Heart left ventricle (tissue), 16 donors: ENCODE measurements at regions not wholly inside any gene's neighbourhood (a gene's known extent, or its start where the extent isn't known, plus 50 kb on each side); places are given as distances from the start of the nearest gene placed in this dataset.

ENCODE experiments used
- ATAC-seq, 4 donors: fragments of 200-7000 bp; cut with Tn5 transposase; one replicate each; pipeline ENCODE4 v1.9.1; 2020 to 2022; ENCODE audit warnings: moderate library complexity in 4 of 4, mild to moderate bottlenecking in 3 of 4, moderate number of reproducible peaks in 1 of 4
- DNase-seq, 5 donors: peaks; one replicate each; pipeline ENCODE4 v3.0.0-alpha.2; 2020
- H3K27ac ChIP-seq, 12 donors: fragments of 200-600 bp; sonication (generic) in 4 of 12; one replicate each; pipeline versions ENCODE4 v1.5.0 to v1.8.0; 2016 to 2022; ENCODE audit warnings: mild to moderate bottlenecking in 2 of 12
- H3K27me3 ChIP-seq, 9 donors: fragments of 200-600 bp; sonication (generic) in 2 of 9; one replicate each; pipeline versions ENCODE4 v1.5.1 to v1.8.0; 2016 to 2022; ENCODE audit warnings: mild to moderate bottlenecking in 3 of 9
- H3K36me3 ChIP-seq, 9 donors: fragments of 200-600 bp; sonication (generic) in 2 of 9; one replicate each; pipeline versions ENCODE4 v1.5.0 to v1.8.0; 2018 to 2022; ENCODE audit warnings: mild to moderate bottlenecking in 2 of 9
- H3K4me1 ChIP-seq, 12 donors: fragments of 200-600 bp; sonication (generic) in 4 of 12; one replicate each; pipeline versions ENCODE4 v1.5.0 to v1.8.0; 2016 to 2022; ENCODE audit warnings: mild to moderate bottlenecking in 3 of 12
- H3K4me3 ChIP-seq, 12 donors: fragments of 200-600 bp; sonication (generic) in 4 of 12; one replicate each; pipeline versions ENCODE4 v1.5.0 to v1.8.0; 2017 to 2022; ENCODE audit warnings: mild to moderate bottlenecking in 9 of 12, moderate library complexity in 4 of 12
- H3K9me3 ChIP-seq, 12 donors: fragments of 200-600 bp; sonication (generic) in 4 of 12; one replicate each; pipeline versions ENCODE4 v1.5.0 to v1.8.0; 2016 to 2022; ENCODE audit warnings: mild to moderate bottlenecking in 1 of 12
- POLR2A ChIP-seq, 2 donors: fragments of 450-650 bp; IDR thresholded peaks; one replicate each; pipeline ENCODE4 v1.6.1; 2017; ENCODE audit warnings: antibody characterized with exemption in 2 of 2, mild to moderate bottlenecking in 2 of 2, moderate library complexity in 2 of 2
- WGBS, 4 donors: extraction: QIAGEN DNeasy Blood & Tissue Kit in 2 of 4; methylation state at CpG; one replicate each; pipeline versions ENCODE4 v1.1.5 to v1.1.7; 2013 to 2018; 5-methylcytosine and 5-hydroxymethylcytosine counted together
- intact Hi-C, 10 donors: fragments of 100-400 bp; cut with DNase I; formaldehyde crosslinking; loops; one replicate each; pipeline versions ENCODE4 v1.11.1 to v1.14.2; 2022
- TF ChIP-seq, protein P1 (sequence below), 12 donors: fragments of 200-600 bp; sonication (generic) in 4 of 12; IDR thresholded peaks; one replicate each; pipeline versions ENCODE4 v1.5.0 to v1.8.0; 2018 to 2022; ENCODE audit warnings: antibody characterized with exemption in 12 of 12, mild to moderate bottlenecking in 5 of 12
- donor health status: ischemic (EF 13 %, LVEDD 7.1; RV severe dilation, severe dysfunction).
- donor health status: healthy with polysubstance abuse.
- donor health status: DM: no; HTN: yes; CAD: no.
- donor health status: DM: no; HTN: no; CAD: no.
- donor health status: ischemic (EF 25% LVEDD 6.9; RV normal size, moderate dysfunction).
- donor health status: ischemic (EF 25% LVEDD 5.7; RV mildly dilated, moderate dysfunction).
- donor health status: healthy.
- donor health status: DM: yes; HTN: yes; CAD: no.
- donor health status: ischemic (EF 35%, LVEDD 5.7; RV mildly dilated, moderate dysfunction).
- donor health status: nonischemic (EF 11% LVEDD 7.7; RV severe dilation, severe dysfunction).
- donor health status: DM: yes; HTN: yes; CAD: no.
- donor health status: PGD.
- donor health status: ischemic (EF 29% LVEDD 5.4; RV normal size, mild dysfunction).
- donor health status: nonischemic (EF 23%, LVEDD 6.1; RV moderate dilation, normal function).

DNA sequence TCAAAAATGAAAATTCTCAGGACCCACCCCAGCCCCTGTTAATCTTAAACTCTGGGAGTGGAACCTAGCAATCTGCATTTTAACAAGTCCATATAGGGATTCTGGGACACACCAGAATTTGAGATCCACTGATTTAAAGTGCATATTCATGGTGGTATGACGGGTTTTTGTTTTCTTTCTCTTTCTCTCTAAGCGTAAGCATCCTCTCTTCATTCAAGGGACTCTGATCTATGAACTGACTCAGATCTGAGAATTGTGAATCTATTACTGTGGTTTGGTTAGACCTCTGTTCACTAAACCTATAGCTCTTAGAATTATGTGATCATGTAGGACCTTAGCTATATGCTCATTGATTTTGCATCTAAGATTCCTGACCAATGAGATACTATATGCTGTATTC is 565.2 kb downstream of the CCDC171 start:
- 88 to 89% (median 88%) methylated on average over 2 of the region's 2 CpGs for WGBS, 4 donors
- H3K4me1 ChIP-seq: no peaks in the 10 kb centered on the region
- H3K27ac ChIP-seq: no peak overlapping the region
- TF ChIP-seq POLR2A (IDR thresholded peaks at IDR 0.05): no peak
- TF ChIP-seq, protein P1, sequence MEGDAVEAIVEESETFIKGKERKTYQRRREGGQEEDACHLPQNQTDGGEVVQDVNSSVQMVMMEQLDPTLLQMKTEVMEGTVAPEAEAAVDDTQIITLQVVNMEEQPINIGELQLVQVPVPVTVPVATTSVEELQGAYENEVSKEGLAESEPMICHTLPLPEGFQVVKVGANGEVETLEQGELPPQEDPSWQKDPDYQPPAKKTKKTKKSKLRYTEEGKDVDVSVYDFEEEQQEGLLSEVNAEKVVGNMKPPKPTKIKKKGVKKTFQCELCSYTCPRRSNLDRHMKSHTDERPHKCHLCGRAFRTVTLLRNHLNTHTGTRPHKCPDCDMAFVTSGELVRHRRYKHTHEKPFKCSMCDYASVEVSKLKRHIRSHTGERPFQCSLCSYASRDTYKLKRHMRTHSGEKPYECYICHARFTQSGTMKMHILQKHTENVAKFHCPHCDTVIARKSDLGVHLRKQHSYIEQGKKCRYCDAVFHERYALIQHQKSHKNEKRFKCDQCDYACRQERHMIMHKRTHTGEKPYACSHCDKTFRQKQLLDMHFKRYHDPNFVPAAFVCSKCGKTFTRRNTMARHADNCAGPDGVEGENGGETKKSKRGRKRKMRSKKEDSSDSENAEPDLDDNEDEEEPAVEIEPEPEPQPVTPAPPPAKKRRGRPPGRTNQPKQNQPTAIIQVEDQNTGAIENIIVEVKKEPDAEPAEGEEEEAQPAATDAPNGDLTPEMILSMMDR (IDR thresholded peaks at IDR 0.05): no peak
- no peaks in the 10 kb centered on the region for H3K9me3 ChIP-seq
- no peaks in the 10 kb centered on the region for H3K27me3 ChIP-seq
- H3K4me3 ChIP-seq: no peak overlapping the region
- intact Hi-C loops: no loop called here
- no peaks in the 10 kb centered on the region for H3K36me3 ChIP-seq
- no peak for ATAC-seq
- no peak for DNase-seq

DNA sequence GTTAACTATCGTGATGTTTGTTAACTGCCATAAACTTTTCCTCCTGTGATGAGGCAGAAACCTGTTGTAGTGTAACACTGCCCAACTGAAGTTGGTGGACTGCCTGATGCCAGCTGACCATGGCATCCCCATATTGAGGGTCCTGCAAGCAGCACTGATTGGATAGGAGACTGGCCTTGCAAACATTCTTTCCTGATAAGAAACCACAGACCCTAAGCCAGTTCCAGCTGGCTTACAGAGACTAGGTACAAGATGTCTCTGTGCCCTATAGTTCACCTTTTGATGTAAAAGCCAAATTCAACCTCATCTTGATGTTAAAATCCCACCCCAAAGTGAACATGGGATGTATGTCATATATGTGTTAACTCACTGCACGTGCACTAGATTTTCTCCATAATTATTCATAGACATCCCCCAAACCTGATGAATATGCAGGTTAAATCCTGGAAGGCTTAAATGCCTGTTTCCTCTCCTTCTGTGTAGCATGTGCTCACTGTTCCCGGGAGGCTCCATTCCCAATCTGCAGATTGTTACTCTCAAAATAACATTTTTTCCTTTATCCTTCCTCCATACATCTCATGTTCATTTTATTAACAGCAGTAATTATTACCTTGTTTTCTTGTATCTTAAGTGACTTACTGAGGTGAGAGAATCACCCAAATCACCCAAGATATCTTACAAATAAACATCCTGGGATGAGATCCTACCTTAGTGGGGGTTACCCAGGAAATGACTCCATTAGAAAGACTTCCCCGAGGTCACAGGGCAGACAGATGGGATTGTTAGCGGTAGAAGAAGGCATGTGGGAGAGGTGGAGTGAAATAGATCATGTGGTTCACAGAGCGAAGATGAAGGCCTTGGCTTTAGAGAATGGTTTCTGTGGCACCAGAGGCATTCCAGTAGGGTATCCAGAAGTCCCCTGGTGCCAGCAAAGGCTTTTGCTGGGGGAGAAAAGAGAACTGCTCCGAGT is 566.7 kb downstream of the CCDC171 start:
- no peaks in the 10 kb centered on the region for H3K36me3 ChIP-seq
- no peaks in the 10 kb centered on the region for H3K9me3 ChIP-seq
- TF ChIP-seq POLR2A (IDR thresholded peaks at IDR 0.05): no peak
- TF ChIP-seq, protein P1 (IDR thresholded peaks at IDR 0.05): no peak
- 82 to 86% (median 83%) methylated on average over 7 of the region's 7 CpGs for WGBS, 4 donors
- DNase-seq: no peak
- ATAC-seq: no peak
- H3K4me1 ChIP-seq: no peaks in the 10 kb centered on the region
- H3K27ac ChIP-seq: no peak overlapping the region
- no peak overlapping the region for H3K4me3 ChIP-seq
- intact Hi-C loops: loop anchor here in 1 of 10 donors (10.0 kb wide), 1 partner anchor 65 kb away; no protein-coding TSS in a partner anchor
- H3K27me3 ChIP-seq: no peaks in the 10 kb centered on the region

DNA sequence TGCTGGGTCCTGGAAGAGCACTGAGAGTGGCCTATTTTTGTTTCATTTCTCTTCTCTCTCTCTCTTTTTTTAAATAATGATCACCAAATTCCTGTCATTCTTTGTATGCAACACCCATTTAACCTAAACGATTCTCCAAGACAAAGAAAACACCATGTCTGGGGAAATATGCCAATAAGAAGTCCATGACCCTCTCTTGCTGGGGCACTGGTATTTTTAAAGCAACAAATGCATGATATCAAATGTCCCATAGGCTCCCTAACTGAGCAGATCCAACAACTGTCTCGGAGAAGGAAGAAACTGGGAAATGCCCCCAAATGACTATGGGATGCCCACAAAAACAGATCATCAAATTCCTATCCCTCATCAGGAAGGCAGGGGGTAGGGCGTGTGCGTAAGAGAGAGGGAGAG is 567.4 kb downstream of the CCDC171 start:
- Histone ChIP-seq H3K4me3 (no peak overlapping the region), H3K9me3 (no peaks in the 10 kb centered on the region), H3K27me3 (no peaks in the 10 kb centered on the region), H3K36me3 (no peaks in the 10 kb centered on the region), H3K27ac (no peak overlapping the region), H3K4me1 (no peaks in the 10 kb centered on the region)
- no peak for DNase-seq
- TF ChIP-seq POLR2A (IDR thresholded peaks at IDR 0.05): no peak
- TF ChIP-seq, protein P1 (IDR thresholded peaks at IDR 0.05): no peak
- no peak for ATAC-seq
- WGBS, 4 donors: 75 to 78% (median 76%) methylated on average over 4 of the region's 4 CpGs
- intact Hi-C loops: loop anchor here in 1 of 10 donors (10.0 kb wide), 1 partner anchor 65 kb away; no protein-coding TSS in a partner anchor

DNA sequence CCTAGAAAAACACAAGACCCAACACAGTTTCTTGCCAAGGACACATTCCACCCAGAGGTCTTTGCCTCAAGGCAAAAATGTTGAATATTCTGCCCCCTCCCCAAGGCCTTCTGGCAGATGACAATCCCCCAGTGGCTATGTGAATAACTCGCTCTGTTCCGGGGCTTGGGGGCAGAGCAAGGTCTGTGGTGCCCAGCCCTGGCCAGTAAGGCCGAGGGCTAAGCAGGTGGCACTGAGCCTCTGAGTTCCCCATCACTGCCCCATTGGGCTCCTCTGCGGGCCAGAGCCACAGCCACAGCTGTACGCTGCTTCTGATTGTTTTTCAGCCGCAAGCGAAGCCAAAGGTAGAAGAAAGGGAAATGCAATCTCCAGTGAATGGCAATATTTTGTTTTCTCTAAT is 567.9 kb downstream of the CCDC171 start:
- no peak for TF ChIP-seq POLR2A (IDR thresholded peaks at IDR 0.05)
- TF ChIP-seq, protein P1 (IDR thresholded peaks at IDR 0.05): no peak
- no peak overlapping the region for H3K4me3 ChIP-seq
- H3K36me3 ChIP-seq: no peaks in the 10 kb centered on the region
- intact Hi-C loops: loop anchor here in 1 of 10 donors (10.0 kb wide), 1 partner anchor 66 kb away; no protein-coding TSS in a partner anchor
- H3K4me1 ChIP-seq: no peaks in the 10 kb centered on the region
- ATAC-seq: no peak
- 91 to 98% (median 93%) methylated on average over 4 to 7 of the region's 7 CpGs for WGBS, 4 donors
- no peaks in the 10 kb centered on the region for H3K9me3 ChIP-seq
- DNase-seq: no peak
- no peaks in the 10 kb centered on the region for H3K27me3 ChIP-seq
- no peak overlapping the region for H3K27ac ChIP-seq
